SU-DHL-6 (cell line): ENCODE measurements at regions not wholly inside any gene's neighbourhood (a gene's known extent, or its start where the extent isn't known, plus 50 kb on each side); places are given as distances from the start of the nearest gene placed in this dataset.

Experiments used
- H2AFZ ChIP-seq: fragments of 200-600 bp; sonication (generic); 2 replicates; pipeline ENCODE4 v1.6.1; 2014; ENCODE audit warnings: low read depth, mild to moderate bottlenecking, moderate library complexity, mixed read lengths, antibody characterized with exemption, low read length; ENCODE audit not compliant: severe bottlenecking
- H3F3A ChIP-seq: fragments of 200-600 bp; shearing (Covaris generic); 2 replicates; pipeline ENCODE4 v1.6.0; 2016; ENCODE audit warnings: antibody characterized with exemption, mild to moderate bottlenecking; ENCODE audit not compliant: insufficient read depth
- H3K27ac ChIP-seq: fragments of 200-600 bp; sonication (generic); 2 replicates; pipeline ENCODE4 v1.5.1; 2016; ENCODE audit warnings: low read depth, mild to moderate bottlenecking, low read length, moderate library complexity, mixed read lengths
- H3K27me3 ChIP-seq: fragments of 200-600 bp; sonication (generic), shearing (Covaris generic); 2 replicates; pipeline ENCODE4 v1.6.0; 2014; ENCODE audit warnings: mild to moderate bottlenecking, low read length
- H3K36me3 ChIP-seq: fragments of 200-600 bp; sonication (generic); 2 replicates; pipeline ENCODE4 v1.6.1; 2014; ENCODE audit warnings: mild to moderate bottlenecking, low read length, mixed read lengths
- H3K4me2 ChIP-seq: fragments of 300-600, 200-600 bp; shearing (Covaris generic), sonication (generic); 2 replicates; pipeline ENCODE4 v1.6.0; 2014; ENCODE audit warnings: low read length, low read depth, mild to moderate bottlenecking; ENCODE audit not compliant: poor library complexity, severe bottlenecking
- H3K4me3 ChIP-seq: fragments of 200-600 bp; sonication (generic); 2 replicates; pipeline ENCODE4 v1.5.1; 2014; ENCODE audit warnings: antibody characterized with exemption, low read length, mild to moderate bottlenecking, mixed read lengths; ENCODE audit not compliant: insufficient read depth, poor library complexity, severe bottlenecking
- H3K79me2 ChIP-seq: fragments of 200-600 bp; sonication (generic); 2 replicates; pipeline ENCODE4 v1.6.1; 2014; ENCODE audit warnings: mild to moderate bottlenecking, low read length, moderate library complexity; ENCODE audit not compliant: insufficient read depth
- H3K9ac ChIP-seq: fragments of 200-600 bp; sonication (generic); 2 replicates; pipeline ENCODE4 v1.7.0; 2014; ENCODE audit warnings: mild to moderate bottlenecking, low read length
- H3K9me2 ChIP-seq: fragments of 200-600 bp; sonication (generic); replicated peaks from 2 replicates; pipeline ENCODE4 v1.6.1; 2014; ENCODE audit warnings: low read length; ENCODE audit not compliant: insufficient read depth
- H3K9me3 ChIP-seq: fragments of 200-600 bp; sonication (generic); 2 replicates; pipeline ENCODE4 v1.6.1; 2014; ENCODE audit warnings: low read length, mixed read lengths; ENCODE audit not compliant: insufficient read depth
- H4K20me1 ChIP-seq: fragments of 200-600 bp; sonication (generic); 2 replicates; pipeline ENCODE4 v1.6.1; 2014; ENCODE audit warnings: low read depth, mild to moderate bottlenecking, antibody characterized with exemption, low read length, moderate library complexity, mixed read lengths
- CTCF ChIP-seq: fragments of 200-600 bp; sonication (generic); IDR thresholded peaks from one replicate; pipeline ENCODE4 v1.5.1; 2017; ENCODE audit warnings: antibody characterized with exemption, mild to moderate bottlenecking, low read length, moderate library complexity; ENCODE audit not compliant: insufficient read depth, poor library complexity, severe bottlenecking
- EZH2phosphoT487 ChIP-seq: fragments of 200-600 bp; sonication (generic), shearing (Covaris generic); conservative IDR thresholded peaks from 2 replicates; pipeline ENCODE4 v1.6.1; 2018; ENCODE audit warnings: mild to moderate bottlenecking, antibody characterized with exemption, low read length, moderate library complexity, mixed read lengths

GRCh38 chr11:25537393-25537792 lies 794.5 kb upstream of the ANO3 start:
- no peak overlapping the region for H3K27ac ChIP-seq
- no peak overlapping the region for H2AFZ ChIP-seq

DNA sequence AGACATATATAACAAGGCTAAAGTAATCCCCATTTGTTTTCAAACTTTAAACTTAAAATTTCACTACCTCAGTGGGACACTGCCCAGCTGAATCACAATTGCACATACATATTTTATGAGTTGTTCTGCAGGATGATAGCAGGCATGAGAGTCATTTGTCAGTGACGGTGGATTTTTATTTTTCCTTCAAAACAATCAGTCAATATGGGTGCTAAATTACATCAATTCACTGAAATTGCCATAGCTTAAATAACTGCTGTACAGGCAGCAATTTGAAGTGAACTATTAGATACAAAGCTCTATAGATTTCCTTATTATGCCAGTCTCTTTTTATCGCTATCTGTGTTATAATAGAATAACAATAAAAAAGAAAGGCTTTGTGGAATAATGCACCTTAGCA lies 784.6 kb upstream of the ANO3 start:
- Histone ChIP-seq H4K20me1 (no peaks in the 10 kb centered on the region), H3K4me3 (no peak overlapping the region), H3K27me3 (no peaks in the 10 kb centered on the region), H3K9me2 (no peaks in the 10 kb centered on the region), H3K9me3 (no peaks in the 10 kb centered on the region), H3K79me2 (no peaks in the 10 kb centered on the region), H3F3A (no peaks in the 10 kb centered on the region), H3K4me2 (no peak overlapping the region), H3K36me3 (no peaks in the 10 kb centered on the region), H3K27ac (no peak overlapping the region), H2AFZ (no peak overlapping the region), H3K9ac (no peak overlapping the region)
- TF ChIP-seq EZH2phosphoT487: no peak
- TF ChIP-seq CTCF: no peak

More at GRCh38 chr11:25537393-25537792, 794.5 kb upstream of the ANO3 start:
- no peaks in the 10 kb centered on the region for H3K36me3 ChIP-seq
- H3K4me3 ChIP-seq: no peak overlapping the region
- no peaks in the 10 kb centered on the region for H3K79me2 ChIP-seq
- no peak for TF ChIP-seq EZH2phosphoT487
- TF ChIP-seq CTCF: no peak
- no peak overlapping the region for H3K9ac ChIP-seq
- no peaks in the 10 kb centered on the region for H3F3A ChIP-seq
- H3K9me2 ChIP-seq: no peaks in the 10 kb centered on the region
- no peaks in the 10 kb centered on the region for H3K27me3 ChIP-seq
- H3K9me3 ChIP-seq: no peaks in the 10 kb centered on the region
- no peaks in the 10 kb centered on the region for H4K20me1 ChIP-seq
- no peak overlapping the region for H3K4me2 ChIP-seq

- H3K9ac ChIP-seq: no peak overlapping the region
- H3K4me2 ChIP-seq: no peak overlapping the region
- no peak overlapping the region for H3K27ac ChIP-seq
- H3F3A ChIP-seq: no peaks in the 10 kb centered on the region
- H4K20me1 ChIP-seq: no peaks in the 10 kb centered on the region
- no peaks in the 10 kb centered on the region for H3K27me3 ChIP-seq
- no peak for TF ChIP-seq CTCF
- TF ChIP-seq EZH2phosphoT487: no peak
- H3K9me3 ChIP-seq: no peaks in the 10 kb centered on the region
- no peaks in the 10 kb centered on the region for H3K79me2 ChIP-seq
- no peak overlapping the region for H3K4me3 ChIP-seq
- H3K9me2 ChIP-seq: no peaks in the 10 kb centered on the region
- H3K36me3 ChIP-seq: no peaks in the 10 kb centered on the region
- H2AFZ ChIP-seq: no peak overlapping the region
These were observed 769.5 kb upstream of the ANO3 start for GRCh38 chr11:25562417-25562816.

GRCh38 chr11:25565846-25566245 lies 766.1 kb upstream of the ANO3 start:
- no peak overlapping the region for H3K4me2 ChIP-seq
- no peak overlapping the region for H3K27ac ChIP-seq
- H3K9ac ChIP-seq: no peak overlapping the region
- TF ChIP-seq EZH2phosphoT487: no peak
- no peak for TF ChIP-seq CTCF
- no peak overlapping the region for H3K4me3 ChIP-seq
- no peaks in the 10 kb centered on the region for H3K36me3 ChIP-seq
- no peaks in the 10 kb centered on the region for H3K9me2 ChIP-seq
- no peaks in the 10 kb centered on the region for H4K20me1 ChIP-seq
- H3K79me2 ChIP-seq: no peaks in the 10 kb centered on the region
- H3F3A ChIP-seq: no peaks in the 10 kb centered on the region
- no peaks in the 10 kb centered on the region for H3K27me3 ChIP-seq
- no peaks in the 10 kb centered on the region for H3K9me3 ChIP-seq
- no peak overlapping the region for H2AFZ ChIP-seq
